Fibroblast of lung (primary cell): ENCODE measurements at regions not wholly inside any gene's neighbourhood (a gene's known extent, or its start where the extent isn't known, plus 50 kb on each side); places are given as distances from the start of the nearest gene placed in this dataset.

Experiments
- EZH2 ChIP-seq: IDR thresholded peaks from 2 replicates; pipeline ENCODE4 v1.5.1; 2012; ENCODE audit warnings: low read length, control low read depth, mild to moderate bottlenecking; ENCODE audit errors: missing control alignments
- TF ChIP-seq, protein P1 (sequence below), 2 donors: IDR thresholded peaks in 1 of 2; conservative IDR thresholded peaks in 1 of 2; 1 replicate in 1 of 2; 2 replicates in 1 of 2; pipeline ENCODE4 v1.5.1; 2011 to 2012; ENCODE audit warnings: low read length in 2 of 2, control low read depth in 1 of 2, inconsistent platforms in 1 of 2, low read depth in 1 of 2, mild to moderate bottlenecking in 1 of 2

DNA sequence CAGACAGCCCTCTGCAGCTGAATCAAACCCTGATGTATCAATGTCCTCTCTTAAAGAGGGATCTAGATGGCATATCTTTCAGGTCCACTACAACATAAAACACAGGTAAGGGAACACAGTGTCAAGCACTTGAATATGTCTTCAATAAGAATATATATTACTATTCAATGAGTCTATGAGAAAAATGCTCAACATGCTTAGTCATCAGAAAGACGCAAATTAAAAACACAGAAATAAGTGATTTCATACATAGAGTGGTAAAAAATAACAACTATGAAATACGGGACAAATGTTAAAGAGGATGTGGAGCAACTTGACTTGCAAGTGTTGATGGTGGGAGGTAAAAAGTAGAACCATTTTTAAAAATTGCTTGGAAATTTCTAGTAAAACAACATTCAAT, 544.6 kb upstream of the HS3ST1 start:
- TF ChIP-seq, protein P1, sequence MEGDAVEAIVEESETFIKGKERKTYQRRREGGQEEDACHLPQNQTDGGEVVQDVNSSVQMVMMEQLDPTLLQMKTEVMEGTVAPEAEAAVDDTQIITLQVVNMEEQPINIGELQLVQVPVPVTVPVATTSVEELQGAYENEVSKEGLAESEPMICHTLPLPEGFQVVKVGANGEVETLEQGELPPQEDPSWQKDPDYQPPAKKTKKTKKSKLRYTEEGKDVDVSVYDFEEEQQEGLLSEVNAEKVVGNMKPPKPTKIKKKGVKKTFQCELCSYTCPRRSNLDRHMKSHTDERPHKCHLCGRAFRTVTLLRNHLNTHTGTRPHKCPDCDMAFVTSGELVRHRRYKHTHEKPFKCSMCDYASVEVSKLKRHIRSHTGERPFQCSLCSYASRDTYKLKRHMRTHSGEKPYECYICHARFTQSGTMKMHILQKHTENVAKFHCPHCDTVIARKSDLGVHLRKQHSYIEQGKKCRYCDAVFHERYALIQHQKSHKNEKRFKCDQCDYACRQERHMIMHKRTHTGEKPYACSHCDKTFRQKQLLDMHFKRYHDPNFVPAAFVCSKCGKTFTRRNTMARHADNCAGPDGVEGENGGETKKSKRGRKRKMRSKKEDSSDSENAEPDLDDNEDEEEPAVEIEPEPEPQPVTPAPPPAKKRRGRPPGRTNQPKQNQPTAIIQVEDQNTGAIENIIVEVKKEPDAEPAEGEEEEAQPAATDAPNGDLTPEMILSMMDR (conservative IDR thresholded peaks at IDR 0.05 in 1 of 2, IDR thresholded peaks at IDR 0.05 in 1 of 2; ENCODE audit: low read depth in 1 of 2, low read length in 2 of 2): no peak
- no peak for TF ChIP-seq EZH2
